Naive thymus-derived CD4-positive, alpha-beta T cell (primary cell): ENCODE measurements at regions not wholly inside any gene's neighbourhood (a gene's known extent, or its start where the extent isn't known, plus 50 kb on each side); places are given as distances from the start of the nearest gene placed in this dataset.

Source experiments
- ATAC-seq: fragments of 150-1000 bp; cut with Tn5 transposase; 2 replicates; pipeline ENCODE4 v1.10.0; 2021; ENCODE audit warnings: mild to moderate bottlenecking, moderate library complexity
- CTCF ChIA-PET: fragments of 350-600 bp; sonication (Branson Sonifier 250); formaldehyde crosslinking; loops from one replicate; lab custom pipeline; 2021; ENCODE audit warnings: antibody characterized with exemption; lab: Charles Lee
- POLR2A ChIA-PET: fragments of 350-600 bp; sonication (Branson Sonifier 250); formaldehyde crosslinking; loops from one replicate; lab custom pipeline; 2021; ENCODE audit warnings: antibody characterized with exemption, inconsistent platforms; lab: Charles Lee
- DNase-seq, 9 donors: peaks; one replicate each; pipeline versions ENCODE4 v3.0.0 to v3.0.0-alpha.2; 2020 to 2022; ENCODE audit warnings: mixed read lengths in 1 of 9
- H3K27ac ChIP-seq: one replicate; pipeline ENCODE4 v1.7.0; 2013; ENCODE audit warnings: mild to moderate bottlenecking, low read depth, low read length, moderate library complexity
- H3K27me3 ChIP-seq, 2 donors: one replicate each; pipeline ENCODE4 v1.7.0; 2013; ENCODE audit warnings: low read length in 2 of 2, mild to moderate bottlenecking in 2 of 2, moderate library complexity in 2 of 2; ENCODE audit not compliant: control insufficient read depth in 2 of 2, insufficient read depth in 2 of 2
- H3K36me3 ChIP-seq, 3 experiments: 1 replicate in 2 of 3; 2 replicates in 1 of 3; pipeline ENCODE4 v1.7.0; 2013; ENCODE audit warnings: low read length in 3 of 3, mild to moderate bottlenecking in 3 of 3, moderate library complexity in 1 of 3; ENCODE audit not compliant: insufficient read depth in 3 of 3, control insufficient read depth in 2 of 3
- H3K4me1 ChIP-seq, 2 donors: one replicate each; pipeline ENCODE4 v1.7.0; 2013; ENCODE audit warnings: low read length in 2 of 2, mild to moderate bottlenecking in 2 of 2, moderate library complexity in 1 of 2; ENCODE audit not compliant: control insufficient read depth in 2 of 2, insufficient read depth in 2 of 2
- H3K4me3 ChIP-seq: 2 replicates; pipeline ENCODE4 v1.7.0; 2013; ENCODE audit warnings: mild to moderate bottlenecking, low read length
- H3K9me3 ChIP-seq, 3 experiments: 1 replicate in 2 of 3; 2 replicates in 1 of 3; pipeline ENCODE4 v1.7.0; 2013; ENCODE audit warnings: low read length in 3 of 3; ENCODE audit not compliant: control insufficient read depth in 2 of 3
- H3K27ac Mint-ChIP-seq, 9 donors: one replicate each; pipeline ENCODE4 v1.8.0; 2020 to 2022; ENCODE audit warnings: mixed read lengths in 9 of 9, mild to moderate bottlenecking in 8 of 9, moderate library complexity in 5 of 9, inconsistent platforms in 2 of 9
- H3K27me3 Mint-ChIP-seq, 5 donors: one replicate each; pipeline ENCODE4 v1.8.0; 2021 to 2022; ENCODE audit warnings: mixed read lengths in 5 of 5, mild to moderate bottlenecking in 1 of 5
- H3K36me3 Mint-ChIP-seq, 5 donors: one replicate each; pipeline ENCODE4 v1.8.0; 2020 to 2022; ENCODE audit warnings: mixed read lengths in 5 of 5, mild to moderate bottlenecking in 3 of 5, inconsistent platforms in 1 of 5
- H3K4me1 Mint-ChIP-seq, 7 donors: one replicate each; pipeline ENCODE4 v1.8.0; 2020 to 2022; ENCODE audit warnings: mixed read lengths in 7 of 7, mild to moderate bottlenecking in 3 of 7, inconsistent platforms in 1 of 7
- H3K4me3 Mint-ChIP-seq, 10 donors: one replicate each; pipeline ENCODE4 v1.8.0; 2020 to 2022; ENCODE audit warnings: mild to moderate bottlenecking in 10 of 10, mixed read lengths in 10 of 10, moderate library complexity in 6 of 10, inconsistent platforms in 2 of 10
- H3K9me3 Mint-ChIP-seq, 11 donors: one replicate each; pipeline ENCODE4 v1.8.0; 2020 to 2022; ENCODE audit warnings: mixed read lengths in 11 of 11, mild to moderate bottlenecking in 4 of 11, inconsistent platforms in 1 of 11, moderate library complexity in 1 of 11
- intact Hi-C, 2 donors: fragments of 100-400 bp; cut with micrococcal nuclease; formaldehyde crosslinking; loops; one replicate each; pipeline ENCODE4 v1.15.1; 2023

GRCh38 chr7:144903201-144903600, 67.3 kb upstream of the TPK1 start:
- peaks cover 0 to 4% (median 0%) of the 10 kb centered on the region in 11 donors for H3K9me3 Mint-ChIP-seq
- no peak overlapping the region for H3K4me3 Mint-ChIP-seq
- Histone ChIP-seq H3K27ac (no peak overlapping the region), H3K4me1 (no peaks in the 10 kb centered on the region), H3K4me3 (no peak overlapping the region), H3K9me3 (no peaks in the 10 kb centered on the region), H3K27me3 (no peaks in the 10 kb centered on the region), H3K36me3 (no peaks in the 10 kb centered on the region)
- ATAC-seq (no peak), DNase-seq (no peak)
- H3K27ac Mint-ChIP-seq = no peak overlapping the region
- peaks cover 0 to 10% (median 3%) of the 10 kb centered on the region in 7 donors for H3K4me1 Mint-ChIP-seq
- ChIA-PET CTCF (no interaction called here), POLR2A (no interaction called here)
- intact Hi-C loops = no loop called here
- peaks cover 0 to 5% (median 0%) of the 10 kb centered on the region in 5 donors for H3K27me3 Mint-ChIP-seq
- H3K36me3 Mint-ChIP-seq = no peaks in the 10 kb centered on the region

- ATAC-seq = no peak
- no peak for DNase-seq
- no peaks in the 10 kb centered on the region for H3K36me3 ChIP-seq
- H3K4me3 ChIP-seq = no peak overlapping the region
- peaks cover 0 to 5% (median 0%) of the 10 kb centered on the region in 11 donors for H3K9me3 Mint-ChIP-seq
- H3K4me3 Mint-ChIP-seq = no peak overlapping the region
- H3K27ac Mint-ChIP-seq = no peak overlapping the region
- peaks cover 0 to 5% (median 0%) of the 10 kb centered on the region in 7 donors for H3K4me1 Mint-ChIP-seq
- ChIA-PET POLR2A (no interaction called here), CTCF (no interaction called here)
- H3K27ac ChIP-seq = no peak overlapping the region
- no peaks in the 10 kb centered on the region for H3K9me3 ChIP-seq
- intact Hi-C loops = no loop called here
- H3K27me3 ChIP-seq = no peaks in the 10 kb centered on the region
- H3K4me1 ChIP-seq = no peaks in the 10 kb centered on the region
- H3K27me3 Mint-ChIP-seq = peaks cover 0 to 3% (median 0%) of the 10 kb centered on the region in 5 donors
- H3K36me3 Mint-ChIP-seq = no peaks in the 10 kb centered on the region
Measured at GRCh38 chr7:144892761-144893160, 56.9 kb upstream of the TPK1 start.
